ENCODE measurements at regions not wholly inside any gene's neighbourhood (a gene's known extent, or its start where the extent isn't known, plus 50 kb on each side); places are given as distances from the start of the nearest gene placed in this dataset.

DNA sequence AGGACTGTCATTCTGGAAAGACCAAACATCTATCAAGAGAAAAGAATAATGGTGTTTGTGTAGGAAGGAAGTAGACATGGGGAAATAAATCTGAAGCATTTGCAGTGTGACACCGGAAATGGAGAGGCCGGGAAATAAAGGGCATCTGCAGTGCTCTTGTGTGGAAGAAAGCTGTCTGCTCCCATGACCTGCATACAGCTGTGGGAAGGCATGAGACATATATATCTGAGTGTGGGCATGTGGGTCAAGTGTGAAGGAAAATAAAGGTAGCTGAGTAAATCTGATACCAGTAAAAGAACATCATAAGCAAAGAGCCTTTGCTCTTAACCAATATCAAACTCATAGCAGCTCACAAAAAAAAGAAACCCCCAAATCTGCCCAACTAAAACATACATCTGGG, 72.1 kb upstream of the OR5AK2 start:
- H3K27me3 ChIP-seq, result no peaks in the 10 kb centered on the region
- H3K9me3 ChIP-seq, result peaks cover 0 to 10% (median 0%) of the 10 kb centered on the region in 11 donors
- WGBS, 2 donors, result 49 to 57% methylated on average over 2 of the region's 2 CpGs
- ATAC-seq (no peak), DNase-seq (no peak)
- no peaks in the 10 kb centered on the region for H3K4me1 ChIP-seq
- intact Hi-C loops (cut with DNase I), result no loop called here
- TF ChIP-seq, protein P1, sequence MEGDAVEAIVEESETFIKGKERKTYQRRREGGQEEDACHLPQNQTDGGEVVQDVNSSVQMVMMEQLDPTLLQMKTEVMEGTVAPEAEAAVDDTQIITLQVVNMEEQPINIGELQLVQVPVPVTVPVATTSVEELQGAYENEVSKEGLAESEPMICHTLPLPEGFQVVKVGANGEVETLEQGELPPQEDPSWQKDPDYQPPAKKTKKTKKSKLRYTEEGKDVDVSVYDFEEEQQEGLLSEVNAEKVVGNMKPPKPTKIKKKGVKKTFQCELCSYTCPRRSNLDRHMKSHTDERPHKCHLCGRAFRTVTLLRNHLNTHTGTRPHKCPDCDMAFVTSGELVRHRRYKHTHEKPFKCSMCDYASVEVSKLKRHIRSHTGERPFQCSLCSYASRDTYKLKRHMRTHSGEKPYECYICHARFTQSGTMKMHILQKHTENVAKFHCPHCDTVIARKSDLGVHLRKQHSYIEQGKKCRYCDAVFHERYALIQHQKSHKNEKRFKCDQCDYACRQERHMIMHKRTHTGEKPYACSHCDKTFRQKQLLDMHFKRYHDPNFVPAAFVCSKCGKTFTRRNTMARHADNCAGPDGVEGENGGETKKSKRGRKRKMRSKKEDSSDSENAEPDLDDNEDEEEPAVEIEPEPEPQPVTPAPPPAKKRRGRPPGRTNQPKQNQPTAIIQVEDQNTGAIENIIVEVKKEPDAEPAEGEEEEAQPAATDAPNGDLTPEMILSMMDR (IDR thresholded peaks at IDR 0.05), result no peak
- H3K4me3 ChIP-seq, result no peak overlapping the region
- no peak overlapping the region for H3K27ac ChIP-seq
- H3K36me3 ChIP-seq, result no peaks in the 10 kb centered on the region

DNA sequence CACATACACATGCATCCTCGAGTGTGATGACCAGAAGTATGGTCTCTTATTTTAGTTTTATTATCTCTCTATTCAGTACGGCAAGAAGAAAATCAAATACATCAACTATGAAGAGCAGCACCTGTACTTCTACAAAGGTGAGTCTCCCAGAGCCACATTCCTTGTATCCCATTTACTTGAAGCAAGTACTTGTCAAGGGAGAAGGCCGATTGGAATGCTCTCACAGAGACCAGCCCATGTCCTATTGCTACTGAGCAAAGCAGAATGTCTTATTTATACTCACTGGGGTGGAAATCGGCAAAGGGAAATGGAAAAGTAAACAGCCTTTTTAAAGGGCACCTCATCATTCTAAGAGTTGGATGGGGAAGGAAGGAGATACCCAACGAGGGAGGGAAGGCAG, 72.6 kb upstream of the OR5AK2 start:
- Histone ChIP-seq H3K4me1 (no peaks in the 10 kb centered on the region), H3K9me3 (peaks cover 0 to 9% (median 0%) of the 10 kb centered on the region in 11 donors), H3K36me3 (no peaks in the 10 kb centered on the region), H3K27ac (no peak overlapping the region), H3K4me3 (no peak overlapping the region), H3K27me3 (no peaks in the 10 kb centered on the region)
- TF ChIP-seq, protein P1 (IDR thresholded peaks at IDR 0.05), result no peak
- intact Hi-C loops (cut with DNase I), result no loop called here
- ATAC-seq (no peak), DNase-seq (no peak)
- 54 to 65% methylated on average over 5 of the region's 5 CpGs for WGBS, 2 donors

DNA sequence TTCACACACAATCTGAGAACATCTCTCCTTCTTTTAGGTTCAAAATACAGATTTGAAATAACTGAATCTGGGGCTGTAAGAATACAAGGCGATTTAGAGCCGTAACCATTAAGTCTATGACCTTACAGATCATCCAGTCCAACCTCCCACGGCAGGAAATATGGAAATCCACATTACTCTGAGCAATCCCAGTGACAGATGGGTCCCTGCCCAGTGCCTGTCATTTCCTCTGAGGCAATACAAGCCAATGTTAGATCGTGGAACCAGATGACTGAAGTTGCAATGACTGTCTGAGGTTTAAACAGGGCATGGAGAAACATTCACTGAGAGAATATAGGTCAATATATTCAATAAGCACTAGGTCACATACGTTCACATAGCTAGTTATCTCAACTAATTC, 77.4 kb upstream of the OR5AK2 start:
- H3K4me3 ChIP-seq, result no peak overlapping the region
- TF ChIP-seq, protein P1 (IDR thresholded peaks at IDR 0.05), result no peak
- H3K27me3 ChIP-seq, result no peaks in the 10 kb centered on the region
- intact Hi-C loops (cut with DNase I), result no loop called here
- DNase-seq (no peak), ATAC-seq (no peak)
- 53 to 62% methylated on average over 5 of the region's 5 CpGs for WGBS, 2 donors
- H3K27ac ChIP-seq, result no peak overlapping the region
- H3K4me1 ChIP-seq, result no peaks in the 10 kb centered on the region
- H3K9me3 ChIP-seq, result peaks cover 0 to 5% (median 0%) of the 10 kb centered on the region in 11 donors
- no peaks in the 10 kb centered on the region for H3K36me3 ChIP-seq

DNA sequence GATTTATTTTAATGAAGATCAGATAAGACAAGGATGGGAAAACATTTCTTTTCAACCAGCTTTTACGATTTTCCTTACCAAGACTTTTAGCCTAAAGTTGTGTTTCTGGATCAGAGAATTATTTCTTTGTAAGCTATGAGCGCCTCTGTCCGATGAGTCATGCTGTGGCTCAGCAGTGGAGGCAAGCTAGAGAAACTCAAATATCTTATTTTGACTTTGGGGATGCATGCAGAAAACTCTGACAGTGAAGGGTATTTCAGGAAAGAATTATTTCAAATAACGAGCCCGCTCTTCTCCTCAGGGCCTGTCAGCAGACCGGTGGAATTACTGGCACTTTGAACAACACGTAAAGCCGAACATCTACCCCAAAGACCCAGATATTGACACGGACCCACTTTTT, 77.9 kb upstream of the OR5AK2 start:
- WGBS, 2 donors, result 86 to 88% methylated on average over 9 of the region's 9 CpGs
- intact Hi-C loops (cut with DNase I), result no loop called here

More for the DNA sequence above, 77.9 kb upstream of the OR5AK2 start:
- TF ChIP-seq, protein P1 (IDR thresholded peaks at IDR 0.05), result no peak
- no peak for DNase-seq
- H3K27ac ChIP-seq, result no peak overlapping the region
- ATAC-seq, result no peak
- peaks cover 0 to 5% (median 0%) of the 10 kb centered on the region in 11 donors for H3K9me3 ChIP-seq
- no peak overlapping the region for H3K4me3 ChIP-seq
- no peaks in the 10 kb centered on the region for H3K36me3 ChIP-seq
- no peaks in the 10 kb centered on the region for H3K4me1 ChIP-seq
- H3K27me3 ChIP-seq, result no peaks in the 10 kb centered on the region

All from heart right ventricle (tissue), 16 donors.